Occipital lobe (tissue), 2 donors: ENCODE measurements at regions not wholly inside any gene's neighbourhood (a gene's known extent, or its start where the extent isn't known, plus 50 kb on each side); places are given as distances from the start of the nearest gene placed in this dataset. TPM values are rescaled to one million over a fixed set of nuclear protein-coding genes. Genes with fewer than 3 reads are reported as not detected.
"Not testable (repeated sequence)": the region's sequence is repeated elsewhere in the genome, so short reads cannot be mapped to it uniquely, and the experiment has no call there.

ENCODE experiments used
- DNase-seq: peaks from one replicate; lab custom pipeline; 2025; lab: John Stamatoyannopoulos, UW
- small RNA-seq: library from RNA; depleted of rRNA; stranded (forward); fragments of <200 nt; gene quantifications from one replicate; pipeline ENCODE3, GENCODE V24; 2014

DNA sequence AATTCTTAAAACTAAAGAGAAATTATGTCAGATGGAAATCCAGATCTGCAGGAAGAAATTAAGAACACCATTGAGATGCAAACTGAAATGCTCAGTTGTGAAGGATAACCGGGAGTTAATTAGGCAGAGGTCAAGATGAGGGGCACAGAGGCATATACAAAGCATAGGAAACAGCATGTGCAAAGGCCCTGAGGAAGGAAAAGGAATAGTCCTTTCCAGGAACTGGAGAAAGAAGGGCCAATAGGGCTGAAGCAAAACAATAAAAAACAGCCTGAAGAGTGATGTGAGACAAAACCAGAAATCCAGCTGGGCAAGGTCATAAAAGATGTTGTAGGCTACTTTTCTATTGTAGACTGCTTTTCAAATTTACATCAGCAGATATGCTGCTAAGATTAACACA, 155.1 kb downstream of the AVL9 start:
- not testable (repeated sequence) for DNase-seq

DNA sequence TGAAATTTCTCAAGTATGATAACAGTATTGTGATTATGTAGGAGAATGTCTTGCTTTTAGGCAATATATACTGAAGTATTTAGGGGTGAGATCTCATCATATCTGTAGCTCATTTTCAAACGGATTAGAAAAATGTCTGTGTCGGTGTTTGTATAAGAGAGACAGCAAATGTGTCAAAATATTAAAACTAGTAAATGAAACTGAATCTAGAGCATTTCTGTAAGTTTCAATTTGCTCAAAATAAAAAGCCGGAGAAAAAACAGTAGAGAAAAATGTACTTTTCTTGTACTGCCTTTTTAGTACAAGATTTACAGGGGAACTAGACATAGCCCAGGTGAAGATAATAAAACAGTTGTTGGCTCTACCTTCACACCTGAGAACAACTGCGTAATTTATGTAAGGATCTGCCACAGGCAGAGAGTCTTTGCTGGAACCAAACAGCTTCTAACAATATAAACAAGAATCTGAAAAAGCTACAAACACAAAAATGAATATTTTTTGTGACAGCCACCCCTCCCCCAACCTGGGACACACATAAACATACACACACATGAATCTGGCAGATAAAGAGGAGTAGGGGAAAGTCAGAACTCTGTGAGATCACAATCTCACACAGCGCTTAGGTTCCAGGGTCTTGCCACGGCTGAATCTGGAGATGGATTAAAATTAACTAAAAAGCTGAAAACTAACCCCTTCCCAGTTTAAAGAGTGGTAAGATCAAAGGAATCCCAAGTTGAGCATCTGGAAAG, 153.3 kb downstream of the AVL9 start:
- no peak for DNase-seq

DNA sequence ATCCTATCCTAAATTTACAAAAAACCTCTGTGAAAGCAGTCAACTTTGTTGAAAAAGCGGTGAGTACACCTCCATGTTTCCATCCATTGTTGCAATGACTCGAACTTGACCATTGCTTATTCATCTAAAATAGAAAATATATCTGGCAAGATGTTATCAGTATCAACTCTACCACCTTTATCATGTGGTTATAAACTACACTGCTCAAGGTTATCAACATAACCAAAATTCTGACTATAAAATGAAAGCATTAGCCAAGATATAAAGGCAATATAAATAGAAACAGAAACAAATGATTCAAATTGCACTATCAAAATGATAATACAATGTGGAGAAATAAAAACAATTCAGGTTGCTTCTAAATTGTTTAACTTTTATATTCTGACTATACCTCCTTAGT, 150.0 kb downstream of the AVL9 start:
- DNase-seq, result not testable (repeated sequence)

DNA sequence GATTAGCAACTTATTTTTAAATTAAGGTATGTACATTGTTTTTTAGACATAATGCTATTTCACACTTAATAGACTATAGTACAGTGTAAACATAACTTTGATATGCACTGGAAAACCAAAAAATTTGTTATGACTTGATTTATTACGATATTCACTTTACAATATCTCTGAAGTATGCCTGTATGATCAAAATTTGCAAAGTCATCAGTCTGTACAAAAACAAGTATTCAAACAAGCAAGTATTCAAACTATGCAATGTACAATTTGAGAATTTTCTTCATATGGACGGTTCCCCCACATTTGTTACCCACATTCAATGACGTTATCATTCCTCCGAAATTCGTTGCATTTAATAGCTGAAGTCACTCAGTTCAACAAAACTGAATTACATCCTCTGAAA, 147.9 kb downstream of the AVL9 start:
- no peak for DNase-seq

DNA sequence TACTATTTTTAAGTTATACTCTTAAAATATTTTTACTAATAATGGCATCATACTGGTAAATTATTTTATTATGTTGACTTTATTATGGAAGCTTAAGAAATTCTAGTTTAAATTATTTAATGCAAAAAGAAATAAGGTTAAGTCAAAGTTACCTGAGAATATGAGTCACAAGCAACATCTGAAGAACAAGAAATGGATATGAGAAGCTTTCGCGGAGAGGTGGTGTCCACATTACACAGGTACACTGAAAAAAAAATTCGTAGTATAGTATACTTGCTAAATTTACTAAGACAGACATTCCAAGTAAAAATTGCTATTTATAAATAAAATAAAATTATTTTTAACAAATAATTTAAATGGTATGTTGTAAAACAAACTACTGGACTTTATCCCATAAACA, 143.8 kb downstream of the AVL9 start:
- DNase-seq, result no peak

DNA sequence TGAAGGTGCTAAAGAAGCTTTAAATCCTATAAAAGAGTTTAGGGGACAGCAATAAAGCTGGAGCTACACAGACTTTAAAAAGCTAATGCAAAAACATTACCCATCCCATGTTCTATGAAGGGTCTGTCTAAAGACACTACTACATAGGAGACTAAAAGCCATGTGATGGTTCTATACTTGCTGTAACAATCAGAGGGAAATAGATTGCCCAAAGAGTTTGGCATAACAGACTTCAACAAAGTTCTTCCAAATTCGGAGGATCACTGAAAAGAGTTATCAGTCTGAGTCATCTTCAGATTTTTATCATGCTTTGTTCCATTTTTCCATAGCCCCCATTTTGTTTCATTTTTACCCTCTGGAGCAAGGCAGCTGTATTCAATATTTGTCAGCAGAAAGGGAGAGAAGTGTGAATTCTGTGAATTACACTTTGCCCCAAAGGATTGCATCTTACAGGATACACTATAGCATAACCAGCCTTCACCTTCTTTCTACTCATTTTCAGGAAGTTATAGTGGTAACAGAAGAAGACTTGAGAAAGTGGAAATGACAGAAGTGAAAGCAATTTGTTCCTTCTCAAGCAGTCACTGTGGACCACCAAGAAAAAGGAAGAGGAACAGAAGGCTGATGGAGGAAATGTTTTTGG, 143.3 kb downstream of the AVL9 start:
- not testable (repeated sequence) for DNase-seq

Small RNA genes in the stretch of these regions (small RNA-seq; reads per million reads assigned to genes)
- gene AC018645.1, result not detected
- gene MIR550A2, result not detected
- gene RF00322, result not detected
